ENCODE measurements at regions not wholly inside any gene's neighbourhood (a gene's known extent, or its start where the extent isn't known, plus 50 kb on each side); places are given as distances from the start of the nearest gene placed in this dataset.
"Not testable (repeated sequence)": the region's sequence is repeated elsewhere in the genome, so short reads cannot be mapped to it uniquely, and the experiment has no call there.

DNA sequence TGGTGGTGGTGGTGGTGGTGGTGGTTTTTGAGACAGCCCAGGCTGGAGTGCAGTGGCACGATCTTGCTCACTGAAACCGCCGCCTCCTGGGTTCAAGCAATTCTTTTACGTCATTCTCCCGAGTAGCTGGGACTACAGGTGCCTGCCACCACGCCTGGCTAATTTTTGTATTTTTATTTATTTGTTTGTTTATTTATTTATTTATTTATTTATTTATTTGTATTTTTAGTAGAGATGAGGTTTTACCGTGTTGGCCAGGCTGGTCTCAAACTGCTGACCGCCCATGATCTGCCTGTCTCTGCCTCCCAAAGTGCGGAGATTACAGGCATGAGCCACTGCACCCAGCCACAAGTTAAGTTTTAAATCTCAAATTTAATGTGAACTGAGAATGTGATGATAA is 126.5 kb downstream of the PCDH18 start:
- not testable (repeated sequence) for TF ChIP-seq CTCF (IDR thresholded peaks at IDR 0.05; ENCODE audit: low read depth, low read length, poor library complexity, severe bottlenecking); EZH2phosphoT487 (IDR thresholded peaks at IDR 0.05; ENCODE audit: borderline replicate concordance, low read length)
